GM21423 (cell line): ENCODE measurements at regions not wholly inside any gene's neighbourhood (a gene's known extent, or its start where the extent isn't known, plus 50 kb on each side); places are given as distances from the start of the nearest gene placed in this dataset.

Source experiments
- ATAC-seq: cut with Tn5 transposase; IDR thresholded peaks from one replicate; pipeline ENCODE4 v1.9.1; 2021; ENCODE audit warnings: mild to moderate bottlenecking, moderate library complexity; ENCODE audit not compliant: unreplicated experiment

DNA sequence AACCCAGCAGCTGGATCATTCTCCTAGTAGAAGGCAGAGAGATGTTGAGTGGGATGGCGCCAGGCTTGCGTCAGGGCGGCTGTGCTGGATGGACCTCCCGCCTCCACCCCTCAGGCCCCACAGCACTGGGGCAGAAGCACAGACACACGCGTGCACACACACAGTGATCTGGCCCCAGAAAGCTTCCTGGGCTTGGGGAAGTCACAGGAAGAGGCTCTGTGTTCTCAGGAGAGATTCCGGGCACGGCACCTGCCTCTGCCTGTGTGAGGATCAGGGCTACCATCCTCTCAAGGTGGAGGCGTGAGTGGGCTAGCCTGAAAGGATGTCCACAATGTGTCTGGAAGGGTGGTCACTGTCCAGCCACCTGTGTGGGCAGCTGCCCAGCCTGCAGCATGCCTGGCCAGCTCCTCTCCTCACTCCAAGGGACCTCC is 229.8 kb upstream of the HS6ST1 start:
- no peak for ATAC-seq

DNA sequence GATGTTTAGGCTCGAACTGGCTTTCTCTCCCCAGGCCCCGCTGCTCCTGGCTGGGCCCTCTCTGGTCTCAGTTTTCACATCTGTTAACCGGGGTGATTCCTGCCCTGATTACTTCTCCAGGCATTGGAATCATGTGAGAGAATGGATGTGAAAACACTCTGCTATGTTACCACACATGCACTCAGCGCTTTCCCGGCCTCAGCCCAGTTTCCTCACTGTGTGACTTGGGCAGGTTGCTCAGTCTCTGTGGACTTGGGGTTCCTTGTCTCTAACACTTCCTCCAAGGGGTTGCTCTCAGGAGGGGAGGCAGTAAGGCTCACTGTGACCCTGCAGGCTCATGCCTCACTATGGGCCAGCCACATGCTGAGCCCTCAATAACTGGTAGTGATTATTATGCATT is 230.4 kb upstream of the HS6ST1 start:
- no peak for ATAC-seq

DNA sequence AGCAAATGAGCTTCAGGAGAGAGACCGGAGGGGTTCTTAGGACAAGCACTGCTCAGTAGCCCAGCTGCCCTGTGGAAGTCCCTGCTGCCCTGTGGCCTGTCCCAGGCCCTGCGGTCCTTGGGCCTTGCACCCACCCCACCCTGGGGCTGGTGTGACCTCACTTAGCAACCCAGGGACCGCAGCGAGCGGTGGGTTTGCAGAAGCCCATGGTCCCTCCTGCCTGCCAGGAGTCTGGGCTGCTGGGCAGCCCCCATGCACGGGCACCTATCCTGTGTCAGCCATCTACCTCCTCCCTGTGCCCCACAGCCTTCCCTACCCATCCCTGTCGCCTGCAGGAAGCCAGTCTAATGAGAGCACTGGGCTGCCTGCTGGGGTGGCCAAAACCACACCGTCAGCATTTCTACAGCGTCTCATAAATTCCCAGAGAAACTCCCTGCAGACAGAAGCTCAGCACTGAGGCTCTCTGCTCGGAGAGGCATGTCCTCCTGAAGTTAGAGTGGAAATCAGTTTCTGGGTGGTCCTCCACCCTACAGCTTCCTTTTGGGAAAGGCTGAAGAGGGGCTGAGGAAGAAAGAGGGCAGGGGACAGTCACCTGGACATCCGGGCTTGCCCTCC is 231.1 kb upstream of the HS6ST1 start:
- ATAC-seq: no peak

DNA sequence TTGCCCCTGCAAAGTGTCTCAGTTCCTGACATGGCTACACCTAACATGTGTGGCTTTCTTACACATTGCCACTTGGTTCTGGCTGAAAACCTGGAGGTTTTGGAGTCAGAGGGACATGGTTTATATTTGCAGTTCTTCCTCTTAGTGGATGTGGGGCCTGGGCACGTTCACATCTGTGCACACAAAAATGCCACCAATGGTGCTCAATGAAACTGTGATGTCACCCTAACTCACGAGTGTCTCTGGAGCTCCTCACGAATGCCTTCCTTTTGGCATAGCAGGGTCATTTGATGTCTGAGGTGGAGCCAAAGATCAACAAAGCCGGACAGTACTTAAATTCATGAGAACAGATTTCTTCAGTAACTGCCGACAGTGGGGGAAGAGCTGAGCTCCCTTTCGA is 231.7 kb upstream of the HS6ST1 start:
- ATAC-seq: no peak

DNA sequence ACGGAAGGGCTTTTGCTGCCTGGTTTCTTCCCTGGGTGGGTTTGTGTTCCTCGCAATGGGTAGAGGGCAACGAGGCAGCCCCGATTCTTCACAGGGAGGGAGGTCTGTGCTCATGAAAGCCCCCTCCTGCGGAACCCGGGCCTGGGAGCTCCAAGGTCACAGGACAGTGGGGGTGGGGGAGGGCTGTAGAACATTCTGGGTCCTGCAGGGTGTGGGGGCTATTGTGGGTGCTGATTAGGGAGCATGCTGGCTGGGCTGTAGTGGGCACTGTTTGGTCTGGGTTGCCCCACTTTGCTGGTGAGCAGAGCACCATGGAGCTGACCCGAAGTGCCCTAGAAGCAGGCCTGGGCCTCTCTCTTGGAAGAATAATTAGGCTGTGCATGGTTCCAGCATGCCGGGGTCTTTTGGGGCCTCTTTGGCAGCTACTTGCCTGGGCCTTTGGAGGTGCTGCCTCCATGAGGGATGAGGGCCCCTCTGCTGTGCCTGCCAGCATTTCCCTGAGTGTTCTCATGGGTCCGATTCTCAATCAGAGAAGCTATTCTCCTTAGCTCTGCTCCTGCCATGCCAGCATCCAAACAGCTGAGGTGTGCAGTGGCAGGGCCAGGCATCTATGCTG is 232.2 kb upstream of the HS6ST1 start:
- no peak for ATAC-seq

DNA sequence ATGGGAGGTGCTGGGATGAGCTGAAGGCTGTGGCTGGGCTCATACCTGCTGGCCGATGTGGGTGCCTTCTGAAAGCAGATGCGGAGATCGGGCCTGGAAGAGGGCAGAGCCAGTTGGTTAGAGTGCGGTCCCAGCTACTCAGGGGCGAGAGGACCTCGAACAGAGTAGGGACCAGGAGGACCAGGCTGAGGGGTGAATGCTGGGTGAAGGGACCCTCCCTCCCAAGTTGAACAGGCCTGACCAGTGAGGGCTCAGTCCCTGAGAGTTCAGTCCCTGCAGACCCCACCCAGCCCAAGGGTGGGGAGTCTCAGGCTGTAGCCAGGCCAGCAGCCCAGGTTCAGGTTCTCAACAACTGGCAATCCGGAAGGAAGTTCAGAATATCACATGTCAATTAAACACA is 232.8 kb upstream of the HS6ST1 start:
- ATAC-seq: no peak

DNA sequence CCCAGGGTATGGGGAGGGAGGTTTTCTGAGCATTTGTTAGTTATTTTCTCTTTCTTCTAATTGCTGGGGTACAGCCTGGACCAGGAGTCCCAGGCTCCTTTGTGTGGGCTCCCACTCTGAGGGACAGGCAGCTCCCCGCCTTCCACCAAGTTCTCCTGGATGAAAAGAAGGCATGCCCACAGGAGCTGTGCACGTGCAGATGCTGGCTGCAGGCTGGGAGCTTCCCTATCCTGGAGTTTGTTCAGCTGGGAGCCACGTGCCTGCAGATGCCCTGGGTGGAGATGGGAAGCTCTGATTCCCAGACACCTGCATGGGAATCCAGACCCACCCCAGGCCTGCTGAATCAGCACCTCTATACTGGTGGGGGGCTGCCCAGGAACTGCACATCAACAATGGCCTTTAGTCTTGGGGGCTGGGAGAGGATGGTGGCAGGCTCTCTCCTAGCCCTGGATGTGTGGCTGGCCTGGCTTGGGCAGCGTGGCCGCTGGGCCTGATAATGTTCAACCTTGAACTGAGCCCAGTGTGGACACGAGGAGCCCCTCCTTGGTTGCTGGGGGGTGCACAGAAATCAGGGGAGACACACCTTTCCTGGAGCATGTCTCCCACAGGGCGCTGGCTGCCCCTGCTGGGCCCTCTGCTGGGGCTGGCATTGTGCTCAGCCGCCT is 233.6 kb upstream of the HS6ST1 start:
- ATAC-seq: no peak

DNA sequence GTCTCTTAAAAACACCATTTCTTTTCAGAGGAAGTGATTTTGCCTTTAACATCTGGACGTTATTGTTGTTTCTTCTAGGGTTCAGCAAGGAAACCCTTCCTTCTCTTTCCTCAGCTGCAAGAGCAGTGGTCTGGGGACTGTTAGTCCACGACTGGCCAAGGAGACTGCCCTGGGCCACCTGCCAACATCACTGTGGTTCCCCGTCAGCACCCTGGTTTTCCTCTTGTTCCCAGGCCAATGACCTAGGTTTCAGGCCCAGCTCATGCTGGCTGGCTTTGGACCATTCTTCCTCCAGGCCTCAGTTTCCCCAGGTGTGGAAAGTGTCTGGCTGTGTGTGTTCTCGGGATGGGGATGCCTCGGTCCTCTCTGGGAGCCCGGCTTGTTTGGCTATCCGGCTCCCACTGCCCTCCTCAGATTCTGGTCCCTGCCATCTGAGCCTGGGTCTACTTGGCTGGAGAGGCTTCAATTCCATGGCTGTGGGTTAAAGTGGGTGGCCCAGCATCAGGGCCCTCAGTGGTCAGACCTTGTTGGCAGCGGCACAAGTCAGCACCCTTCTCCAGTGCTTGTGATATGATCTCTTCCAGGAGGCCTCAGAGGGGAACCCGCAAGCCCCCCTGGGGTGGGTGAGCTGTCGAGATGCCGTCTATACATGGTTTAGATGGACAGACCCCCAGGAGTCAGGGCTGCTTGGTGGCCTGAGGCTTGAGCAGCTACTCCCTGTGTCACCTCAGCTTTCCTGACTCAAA is 234.3 kb upstream of the HS6ST1 start:
- no peak for ATAC-seq

DNA sequence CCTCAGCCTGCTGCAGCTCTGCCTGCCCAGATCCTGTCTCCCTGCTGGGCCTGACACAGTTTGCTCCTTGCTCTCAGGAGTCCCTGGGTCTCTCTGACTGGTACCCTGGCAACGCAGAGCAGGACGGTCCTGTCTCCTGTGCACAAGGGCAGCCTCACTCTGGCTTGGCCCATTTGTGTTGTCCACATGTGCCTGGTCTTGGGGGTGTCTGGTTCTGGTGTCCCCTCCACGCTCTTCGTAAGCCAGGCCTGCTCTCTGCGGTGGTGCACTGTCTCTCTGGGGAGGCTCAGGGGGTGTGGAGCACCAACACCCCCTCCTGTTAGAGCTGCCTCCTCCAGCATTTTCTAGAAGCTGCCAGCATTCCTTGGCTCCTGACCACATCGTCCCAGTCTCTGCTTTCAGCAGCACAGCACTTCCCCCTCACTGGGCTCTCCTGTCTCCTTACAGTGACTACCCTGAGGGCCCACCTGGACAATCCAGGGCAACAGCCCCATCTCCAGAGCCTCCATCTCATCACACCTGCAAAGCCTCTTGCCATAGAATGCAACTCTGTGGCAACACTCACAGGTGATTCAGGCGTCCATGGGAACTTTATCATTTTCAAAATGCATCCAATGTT is 235.6 kb upstream of the HS6ST1 start:
- ATAC-seq: no peak

DNA sequence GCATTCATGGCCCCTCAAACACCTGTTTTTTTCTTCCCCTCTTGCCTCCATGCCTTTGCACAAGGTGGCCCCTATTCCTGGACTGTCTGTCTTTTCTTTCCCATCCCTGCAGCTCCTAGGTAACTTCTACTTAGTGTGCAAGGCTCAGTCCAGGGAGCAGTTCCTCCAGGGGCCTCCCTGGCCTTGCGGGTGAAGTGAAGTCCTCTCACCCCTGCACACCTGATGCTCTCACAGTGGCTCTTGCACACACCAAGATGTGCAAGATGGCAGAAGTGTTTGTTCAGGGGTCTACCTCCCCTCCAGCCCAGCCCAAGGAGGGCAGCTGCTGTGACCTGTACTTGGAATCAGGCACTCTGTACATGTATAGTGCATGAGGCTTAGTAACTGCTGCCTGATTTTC is 236.8 kb upstream of the HS6ST1 start:
- no peak for ATAC-seq

DNA sequence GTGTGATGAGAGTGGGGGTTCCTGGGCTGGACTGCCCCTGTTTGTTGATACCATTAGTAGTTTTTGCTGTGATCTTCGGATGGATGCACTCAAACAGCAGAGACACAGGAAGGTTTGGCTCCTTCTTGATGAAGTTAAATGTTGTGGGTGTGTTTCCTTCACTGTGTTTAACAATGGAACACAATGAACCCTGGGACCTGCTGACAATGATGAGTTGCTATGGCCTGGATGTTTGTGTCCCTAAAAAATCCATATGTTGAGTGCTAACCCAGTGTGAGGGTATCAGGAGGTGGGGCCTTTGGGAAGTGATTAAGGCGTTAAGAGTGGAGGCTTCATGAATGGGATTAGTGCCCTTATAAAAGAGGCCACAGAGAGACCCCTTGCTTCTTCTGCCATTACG is 237.4 kb upstream of the HS6ST1 start:
- ATAC-seq: no peak

DNA sequence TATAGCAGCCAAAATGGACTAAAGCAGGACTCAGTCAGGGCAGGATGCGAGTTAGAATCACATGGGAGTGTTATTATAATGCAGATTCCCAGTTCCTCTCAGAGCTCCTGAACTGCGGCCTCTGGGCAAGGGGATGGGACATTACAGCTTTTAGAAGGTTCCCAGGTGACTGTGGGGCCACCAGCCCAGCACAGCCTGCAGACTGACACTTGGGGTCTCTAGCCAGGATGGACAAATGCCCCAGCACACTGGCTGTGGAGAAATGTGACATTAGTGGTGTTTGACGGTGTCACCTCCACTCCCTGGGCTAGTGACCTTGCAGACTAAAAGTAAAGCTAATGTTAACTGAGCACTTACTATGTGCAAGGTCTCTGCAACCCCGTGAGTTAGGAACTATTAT is 238.0 kb upstream of the HS6ST1 start:
- ATAC-seq: no peak

DNA sequence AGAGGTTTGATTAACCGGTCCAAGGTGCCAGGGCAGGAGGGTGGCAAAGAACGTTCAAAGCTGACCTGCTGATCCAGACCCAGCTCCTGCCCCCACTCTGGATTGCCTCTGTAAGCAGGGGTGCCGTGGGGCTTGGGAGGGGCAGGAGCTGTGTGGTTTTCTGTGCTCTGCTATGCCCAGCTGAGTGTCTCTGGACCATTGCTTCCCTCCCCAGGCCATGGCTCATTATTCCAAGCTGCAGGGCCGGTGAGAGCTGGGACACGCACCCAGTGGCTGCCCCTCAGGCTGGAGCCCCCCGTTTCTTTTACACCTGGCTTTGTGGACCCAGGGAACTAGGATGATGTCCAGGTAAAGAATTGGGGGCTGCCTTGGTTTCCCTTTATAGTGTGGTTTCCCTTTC is 238.4 kb upstream of the HS6ST1 start:
- ATAC-seq: no peak

DNA sequence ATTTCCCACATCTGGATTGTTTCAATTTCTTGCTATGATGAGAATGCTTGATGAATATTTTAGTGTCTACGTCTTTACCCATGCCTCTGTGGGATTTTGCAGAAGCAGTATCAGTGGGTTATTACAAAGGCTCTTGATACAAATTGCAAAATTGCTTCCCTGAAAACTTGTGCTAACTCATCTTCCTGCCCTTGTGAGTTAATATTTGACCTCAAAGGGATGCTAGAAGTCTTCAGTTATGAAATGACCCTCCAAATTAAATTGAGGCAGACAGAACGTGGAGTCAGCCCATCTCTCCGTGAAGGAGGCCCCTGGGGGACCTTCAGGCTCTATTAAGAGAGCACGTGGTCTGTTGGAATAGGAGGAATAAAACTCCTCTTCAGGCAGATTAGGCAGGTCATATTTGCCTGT is 239.2 kb upstream of the HS6ST1 start:
- no peak for ATAC-seq

DNA sequence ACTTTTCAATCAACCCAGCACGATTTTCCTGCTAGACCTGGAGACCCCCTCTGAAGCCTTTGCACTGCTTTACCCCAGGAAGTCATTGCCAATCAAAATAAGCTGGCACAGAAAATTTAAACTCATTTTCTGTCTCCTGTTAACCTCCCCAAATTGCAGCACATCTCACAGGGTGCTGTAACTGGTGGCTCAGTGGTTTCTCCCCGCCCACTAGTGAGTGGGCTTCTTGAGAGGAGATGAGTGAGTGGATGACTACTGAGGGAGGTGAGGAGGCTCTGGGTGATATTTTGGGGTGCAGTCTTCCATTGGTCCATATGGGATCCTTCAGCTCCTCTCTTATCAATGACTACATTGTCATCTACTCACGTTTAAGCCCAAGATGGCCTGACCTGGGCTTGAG is 239.8 kb upstream of the HS6ST1 start:
- ATAC-seq: no peak

DNA sequence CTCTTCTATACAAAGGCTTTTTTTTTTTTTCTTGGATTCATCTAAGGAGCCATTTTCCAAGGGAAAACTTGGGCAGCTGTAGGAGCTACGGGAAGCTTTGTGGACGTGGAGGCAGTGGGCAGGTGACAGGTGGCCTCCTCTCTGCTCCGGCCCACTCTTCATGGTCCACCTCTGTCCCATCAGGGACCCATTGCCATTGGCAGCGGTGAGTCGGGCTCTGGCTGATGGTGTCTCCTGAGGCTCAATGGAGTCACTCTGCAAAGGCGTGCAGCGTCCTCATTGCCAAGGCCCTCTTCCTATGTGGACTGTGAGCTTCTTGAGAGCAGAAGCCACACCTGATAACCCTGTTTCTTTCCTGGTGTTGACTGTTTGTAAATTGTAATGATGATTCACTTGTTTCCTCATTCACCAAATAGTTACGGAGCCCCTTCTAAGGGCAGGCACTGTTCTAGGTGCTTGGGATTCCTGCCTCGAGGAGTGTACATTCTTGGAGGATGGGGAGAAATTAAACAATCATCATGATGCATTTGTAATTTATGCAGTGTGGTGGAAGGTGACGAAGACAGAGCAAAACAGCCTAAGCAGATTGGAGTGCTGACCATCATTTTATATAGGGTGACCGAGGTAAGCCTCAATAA is 240.3 kb upstream of the HS6ST1 start:
- no peak for ATAC-seq

DNA sequence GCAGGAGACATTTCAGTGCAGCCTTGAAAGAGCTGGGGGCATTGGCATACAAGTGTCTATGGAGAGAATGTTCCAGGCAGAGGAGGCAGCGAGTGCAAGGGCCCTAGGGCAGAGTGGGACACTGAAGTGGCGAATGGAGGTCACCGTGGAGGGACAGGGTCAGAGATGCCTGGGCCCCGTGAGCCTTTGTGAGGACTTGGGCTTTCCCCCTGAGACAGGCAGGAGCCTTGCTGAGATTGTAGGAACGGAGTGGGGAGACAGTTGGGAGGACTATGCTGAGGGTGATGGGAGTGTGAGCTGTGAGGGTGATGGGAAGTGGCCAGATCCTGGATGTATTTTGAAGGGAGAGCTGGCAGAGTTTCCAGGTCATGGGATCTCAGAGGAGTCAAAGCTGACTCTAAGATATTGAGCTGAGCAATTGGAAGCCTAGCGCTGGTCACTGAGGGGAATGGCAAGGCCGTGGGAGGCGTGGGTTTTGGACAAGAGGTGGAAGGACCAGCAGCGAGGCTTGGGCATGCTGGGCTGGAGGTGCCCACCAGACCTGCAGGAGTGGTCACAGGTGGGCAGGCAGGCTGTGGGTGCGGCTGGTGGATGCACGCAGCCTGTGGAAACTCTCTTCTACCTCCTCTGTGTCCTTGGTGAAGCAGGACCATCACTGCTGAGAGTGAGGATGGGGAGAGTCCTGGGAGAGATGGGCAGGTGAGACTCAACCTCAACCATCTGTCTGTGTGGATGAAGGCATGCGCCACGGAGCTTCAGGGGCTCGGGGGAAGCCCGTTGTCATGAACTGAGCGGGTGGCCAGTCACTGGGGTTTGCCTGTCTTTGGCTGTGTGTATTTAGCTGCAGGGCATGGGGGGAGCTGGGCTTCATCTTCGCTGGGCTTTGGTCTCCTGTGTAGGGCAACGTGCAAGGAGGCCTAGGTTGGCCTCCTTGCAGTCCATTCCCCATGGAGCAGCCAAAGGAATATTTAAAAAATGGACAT is 241.2 kb upstream of the HS6ST1 start:
- ATAC-seq: no peak

DNA sequence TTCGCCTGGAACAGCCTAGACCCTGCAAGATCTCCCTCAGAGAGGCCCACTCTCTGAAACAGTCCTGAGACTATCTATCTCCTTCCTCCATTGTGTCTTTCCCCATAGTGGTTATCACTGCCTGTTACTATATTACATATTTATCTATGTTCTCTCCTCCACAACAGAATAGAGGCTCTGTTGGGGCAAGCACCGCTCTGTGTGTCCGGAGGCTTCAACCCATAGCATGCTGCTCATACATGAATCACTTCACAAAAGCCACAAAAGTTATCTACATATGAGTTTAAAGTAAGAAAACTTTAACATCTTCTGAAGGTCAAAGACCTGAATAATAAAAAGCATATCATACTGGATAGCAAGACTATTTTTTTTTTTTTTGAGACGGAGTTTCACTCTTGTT is 242.1 kb upstream of the HS6ST1 start:
- ATAC-seq: no peak

DNA sequence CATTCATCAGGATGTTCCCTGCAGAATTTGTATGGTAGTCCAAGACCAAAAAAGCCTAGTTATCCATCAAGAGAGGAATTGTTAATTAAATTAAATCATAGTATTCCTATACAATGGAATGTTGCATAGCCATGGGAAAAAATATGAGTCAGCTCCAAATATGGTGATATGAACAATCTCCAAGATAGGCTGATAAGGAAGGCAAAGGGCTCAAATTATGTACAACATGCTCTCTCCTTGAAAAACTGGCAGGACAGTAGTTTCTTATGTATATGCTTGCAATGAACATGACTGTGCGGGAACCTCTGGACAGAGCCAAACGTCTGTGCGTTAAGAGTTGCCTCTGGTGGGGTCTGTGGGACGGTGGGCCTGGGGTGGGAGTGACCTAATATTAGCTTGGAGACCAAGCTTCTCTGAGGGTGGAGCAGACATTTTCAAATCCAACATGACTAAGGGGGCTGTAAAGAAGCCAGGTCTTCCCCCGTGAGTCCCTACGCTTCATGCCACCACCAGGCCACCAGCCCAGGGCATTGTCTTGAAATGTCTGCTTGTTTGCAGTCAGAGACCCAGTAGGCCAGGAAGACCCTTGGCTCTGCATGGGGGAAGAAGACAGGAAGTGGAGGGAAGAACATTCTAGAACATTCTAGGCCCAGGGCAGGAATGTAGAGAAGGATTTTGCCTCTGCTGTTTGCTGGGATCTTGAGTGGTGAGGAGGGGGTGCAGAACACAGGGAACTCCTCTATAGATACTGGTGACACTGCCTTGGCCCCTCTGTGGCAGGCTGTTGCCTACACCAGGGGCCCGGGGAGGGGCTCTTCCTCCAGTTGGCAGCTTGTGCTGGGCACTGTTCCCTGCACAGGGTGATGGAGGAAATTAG is 244.0 kb upstream of the HS6ST1 start:
- ATAC-seq: no peak
